A549 (cell line): ENCODE measurements at regions not wholly inside any gene's neighbourhood (a gene's known extent, or its start where the extent isn't known, plus 50 kb on each side); places are given as distances from the start of the nearest gene placed in this dataset.

Experiments used
- ATAC-seq, 2 experiments: fragments of 200-7000 bp in 1 of 2; fragments of >200 bp in 1 of 2; cut with Nextera tagmentation in 1 of 2; cut with Tn5 transposase in 1 of 2; 3 replicates each; pipeline versions ENCODE4 v1.8.0 to v1.9.1; 2018 to 2020; ENCODE audit warnings: mild to moderate bottlenecking in 1 of 2, moderate library complexity in 1 of 2
- CTCF ChIA-PET: fragments of 300-600 bp; sonication (Branson Sonifier 250); formaldehyde crosslinking; extraction: SDS; loops from one replicate; lab custom pipeline; 2021; ENCODE audit warnings: antibody characterized with exemption, inconsistent platforms; lab: Yijun Ruan, JAX
- POLR2A ChIA-PET: fragments of 350-600 bp; formaldehyde crosslinking; extraction: SDS; loops from one replicate; lab custom pipeline; 2021; ENCODE audit warnings: antibody characterized with exemption, inconsistent platforms; lab: Yijun Ruan, JAX
- DNase-seq, 2 experiments: peaks; one replicate each; pipeline versions ENCODE4 v3.0.0 to v3.0.0-alpha.2; 2011 to 2016; ENCODE audit warnings: low read depth in 1 of 2, low spot score in 1 of 2
- FAIRE-seq: peaks from 2 replicates; lab custom pipeline; 2011; peaks lifted over from hg19 to GRCh38; lab: Jason Lieb, UNC
- H3K27ac ChIP-seq, 2 experiments: fragments of >200 bp; sonication (Bioruptor Twin); formaldehyde crosslinking; 3 replicates each; pipeline ENCODE4 v1.5.1; 2016 to 2017
- H3K4me1 ChIP-seq: fragments of >200 bp; sonication (Bioruptor Twin); formaldehyde crosslinking; 3 replicates; pipeline ENCODE4 v1.6.1; 2016
- H3K4me2 ChIP-seq: fragments of >200 bp; sonication (Bioruptor Twin); formaldehyde crosslinking; 3 replicates; pipeline ENCODE4 v1.6.1; 2016
- H3K4me3 ChIP-seq: fragments of >200 bp; sonication (Bioruptor Twin); formaldehyde crosslinking; 3 replicates; pipeline ENCODE4 v1.5.1; 2016
- H3K9me3 ChIP-seq: fragments of >200 bp; sonication (Bioruptor Twin); formaldehyde crosslinking; 3 replicates; pipeline ENCODE4 v1.6.1; 2016
- CBX8 ChIP-seq: fragments of 200-600 bp; sonication (generic); IDR thresholded peaks from 2 replicates; pipeline ENCODE4 v1.6.1; 2016
- CEBPB ChIP-seq, 2 experiments: fragments of >200 bp in 1 of 2; sonication (Bioruptor Twin) in 1 of 2; formaldehyde crosslinking in 1 of 2; IDR thresholded peaks; 2 replicates each; pipeline ENCODE4 v1.6.1; 2012 to 2016
- CHD2 ChIP-seq: fragments of 150-350 bp; IDR thresholded peaks from 2 replicates; pipeline ENCODE4 v1.6.1; 2014; ENCODE audit warnings: low read length; ENCODE audit not compliant: partially characterized antibody
- EHF ChIP-seq: fragments of 250-450 bp; sonication (Bioruptor Pico); IDR thresholded peaks from 2 replicates; pipeline ENCODE4 v1.5.0; 2020; ENCODE audit warnings: mild to moderate bottlenecking
- EHMT2 ChIP-seq: fragments of 200-600 bp; sonication (generic); IDR thresholded peaks from 2 replicates; pipeline ENCODE4 v1.6.1; 2016; ENCODE audit warnings: antibody characterized with exemption, low read depth, mild to moderate bottlenecking, moderate library complexity
- FOSB ChIP-seq: fragments of 250-450 bp; sonication (Bioruptor Pico); IDR thresholded peaks from 2 replicates; pipeline ENCODE4 v1.5.0; 2020; ENCODE audit warnings: mild to moderate bottlenecking, moderate library complexity
- FOSL2 ChIP-seq, 2 experiments: fragments of 450-650 bp in 1 of 2; fragments of >200 bp in 1 of 2; sonication (Bioruptor Twin) in 1 of 2; formaldehyde crosslinking; IDR thresholded peaks; 2 replicates each; pipeline versions ENCODE4 v1.5.0 to v1.6.1; 2016 to 2020; ENCODE audit warnings: mild to moderate bottlenecking in 1 of 2, moderate library complexity in 1 of 2
- GATA3 ChIP-seq: IDR thresholded peaks from 2 replicates; pipeline ENCODE4 v1.6.1; 2012; ENCODE audit warnings: borderline replicate concordance
- HDAC2 ChIP-seq: fragments of 200-600 bp; sonication (generic); IDR thresholded peaks from 2 replicates; pipeline ENCODE4 v1.6.1; 2016
- HES2 ChIP-seq: fragments of >200 bp; sonication (Bioruptor Twin); formaldehyde crosslinking; IDR thresholded peaks from 2 replicates; pipeline ENCODE4 v1.6.1; 2016
- JUN ChIP-seq, 2 experiments: fragments of >200 bp; sonication (Bioruptor Twin); formaldehyde crosslinking; IDR thresholded peaks; 2 replicates in 1 of 2; 3 replicates in 1 of 2; pipeline ENCODE4 v1.6.1; 2016 to 2017
- JUNB ChIP-seq: fragments of >200 bp; sonication (Bioruptor Twin); formaldehyde crosslinking; IDR thresholded peaks from 2 replicates; pipeline ENCODE4 v1.6.1; 2016
- MAFK ChIP-seq: fragments of 450-650 bp; IDR thresholded peaks from 2 replicates; pipeline ENCODE4 v1.6.1; 2014; ENCODE audit not compliant: partially characterized antibody
- MAZ ChIP-seq: fragments of 150-350 bp; IDR thresholded peaks from 2 replicates; pipeline ENCODE4 v1.6.1; 2014; ENCODE audit warnings: antibody characterized with exemption, low read depth, low read length, borderline replicate concordance
- NFE2L2 ChIP-seq: fragments of 150-350 bp; conservative IDR thresholded peaks from 2 replicates; pipeline ENCODE4 v1.6.1; 2014; ENCODE audit warnings: low read length
- NR3C1 ChIP-seq: fragments of >200 bp; sonication (Bioruptor Twin); formaldehyde crosslinking; IDR thresholded peaks from 3 replicates; pipeline ENCODE4 v1.6.1; 2017
- PHF8 ChIP-seq: fragments of 200-600 bp; sonication (generic); IDR thresholded peaks from 2 replicates; pipeline ENCODE4 v1.6.1; 2016; ENCODE audit warnings: low read depth, mild to moderate bottlenecking, antibody characterized with exemption, moderate library complexity, borderline replicate concordance
- POLR2A ChIP-seq: IDR thresholded peaks from 2 replicates; pipeline ENCODE4 v1.6.1; 2012; ENCODE audit warnings: mild to moderate bottlenecking, low read length
- POLR2AphosphoS2 ChIP-seq: conservative IDR thresholded peaks from 2 replicates; pipeline ENCODE4 v1.6.1; 2012; ENCODE audit warnings: low read length, improper control_type of control experiment, inconsistent platforms
- RARB ChIP-seq: fragments of 250-450 bp; sonication (Bioruptor Pico); IDR thresholded peaks from 2 replicates; pipeline ENCODE4 v1.8.0; 2021; ENCODE audit warnings: mild to moderate bottlenecking, moderate library complexity
- RCOR1 ChIP-seq: fragments of 150-350 bp; IDR thresholded peaks from 2 replicates; pipeline ENCODE4 v1.6.1; 2014; ENCODE audit warnings: antibody characterized with exemption, low read length, low read depth
- ZFP36 ChIP-seq: fragments of 450-650 bp; IDR thresholded peaks from 2 replicates; pipeline ENCODE4 v1.6.1; 2014; ENCODE audit warnings: borderline replicate concordance; ENCODE audit not compliant: partially characterized antibody
- ZNF302 ChIP-seq: fragments of 250-450 bp; sonication (Bioruptor Pico); IDR thresholded peaks from 2 replicates; pipeline ENCODE4 v1.9.0; 2021; ENCODE audit warnings: inconsistent platforms, mild to moderate bottlenecking, moderate library complexity
- WGBS: methylation state at CpG from one replicate; pipeline ENCODE4 v1.1.6; 2017; ENCODE audit errors: missing lambda C conversion rate; 5-methylcytosine and 5-hydroxymethylcytosine counted together
- TF ChIP-seq, protein P1 (sequence below): fragments of 250-450 bp; sonication (Bioruptor Pico); IDR thresholded peaks from 2 replicates; pipeline ENCODE4 v1.5.0; 2021; ENCODE audit warnings: mild to moderate bottlenecking, moderate library complexity, borderline replicate concordance
- TF ChIP-seq, protein P2 (sequence below): IDR thresholded peaks from 2 replicates; pipeline ENCODE4 v1.6.1; 2012
- TF ChIP-seq, protein P3 (sequence below): fragments of 150-350 bp; IDR thresholded peaks from 2 replicates; pipeline ENCODE4 v1.6.1; 2014; ENCODE audit warnings: low read depth, mild to moderate bottlenecking, low read length
- TF ChIP-seq, protein P4 (sequence below): fragments of >200 bp; sonication (Bioruptor Twin); formaldehyde crosslinking; IDR thresholded peaks from 3 replicates; pipeline ENCODE4 v1.6.1; 2016
- TF ChIP-seq, protein P5 (sequence below): IDR thresholded peaks from 2 replicates; pipeline ENCODE4 v1.6.1; 2012

DNA sequence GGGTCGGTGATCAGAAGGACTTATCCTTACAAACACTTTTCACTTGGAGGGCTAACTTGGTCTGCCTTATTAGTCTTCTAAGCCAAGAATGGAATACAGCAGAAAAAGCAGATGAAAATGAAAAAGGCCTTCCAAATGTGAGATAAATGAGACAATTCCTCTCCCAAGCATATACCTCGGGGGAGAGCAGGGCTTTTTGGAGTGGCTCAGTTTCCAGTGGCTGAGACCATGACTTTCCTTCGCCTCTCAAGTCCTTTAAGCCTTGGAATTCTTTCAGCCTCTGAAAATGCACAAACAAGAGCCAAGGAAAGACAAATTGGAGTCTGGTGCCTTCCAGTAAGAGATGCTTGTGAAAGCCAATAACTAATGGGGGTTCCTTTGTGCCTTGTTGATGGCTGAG is 130.9 kb downstream of the DTWD1 start:
- ChIA-PET CTCF (no interaction called here), POLR2A (no interaction called here)
- no peak for TF ChIP-seq PHF8
- TF ChIP-seq POLR2AphosphoS2 = no peak
- TF ChIP-seq FOSB (CRISPR knock-in tag) = no peak
- TF ChIP-seq, protein P1, sequence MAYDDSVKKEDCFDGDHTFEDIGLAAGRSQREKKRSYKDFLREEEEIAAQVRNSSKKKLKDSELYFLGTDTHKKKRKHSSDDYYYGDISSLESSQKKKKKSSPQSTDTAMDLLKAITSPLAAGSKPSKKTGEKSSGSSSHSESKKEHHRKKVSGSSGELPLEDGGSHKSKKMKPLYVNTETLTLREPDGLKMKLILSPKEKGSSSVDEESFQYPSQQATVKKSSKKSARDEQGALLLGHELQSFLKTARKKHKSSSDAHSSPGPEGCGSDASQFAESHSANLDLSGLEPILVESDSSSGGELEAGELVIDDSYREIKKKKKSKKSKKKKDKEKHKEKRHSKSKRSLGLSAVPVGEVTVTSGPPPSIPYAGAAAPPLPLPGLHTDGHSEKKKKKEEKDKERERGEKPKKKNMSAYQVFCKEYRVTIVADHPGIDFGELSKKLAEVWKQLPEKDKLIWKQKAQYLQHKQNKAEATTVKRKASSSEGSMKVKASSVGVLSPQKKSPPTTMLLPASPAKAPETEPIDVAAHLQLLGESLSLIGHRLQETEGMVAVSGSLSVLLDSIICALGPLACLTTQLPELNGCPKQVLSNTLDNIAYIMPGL = no peak
- TF ChIP-seq, protein P2, sequence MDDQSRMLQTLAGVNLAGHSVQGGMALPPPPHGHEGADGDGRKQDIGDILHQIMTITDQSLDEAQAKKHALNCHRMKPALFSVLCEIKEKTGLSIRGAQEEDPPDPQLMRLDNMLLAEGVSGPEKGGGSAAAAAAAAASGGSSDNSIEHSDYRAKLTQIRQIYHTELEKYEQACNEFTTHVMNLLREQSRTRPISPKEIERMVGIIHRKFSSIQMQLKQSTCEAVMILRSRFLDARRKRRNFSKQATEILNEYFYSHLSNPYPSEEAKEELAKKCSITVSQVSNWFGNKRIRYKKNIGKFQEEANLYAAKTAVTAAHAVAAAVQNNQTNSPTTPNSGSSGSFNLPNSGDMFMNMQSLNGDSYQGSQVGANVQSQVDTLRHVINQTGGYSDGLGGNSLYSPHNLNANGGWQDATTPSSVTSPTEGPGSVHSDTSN = no peak
- TF ChIP-seq CHD2 = no peak
- TF ChIP-seq ZNF302 (CRISPR knock-in tag) = no peak
- TF ChIP-seq GATA3 = no peak
- TF ChIP-seq ZFP36 = no peak
- TF ChIP-seq EHMT2 = no peak
- no peak for TF ChIP-seq CEBPB (IDR thresholded peaks at IDR 0.05)
- TF ChIP-seq, protein P3, sequence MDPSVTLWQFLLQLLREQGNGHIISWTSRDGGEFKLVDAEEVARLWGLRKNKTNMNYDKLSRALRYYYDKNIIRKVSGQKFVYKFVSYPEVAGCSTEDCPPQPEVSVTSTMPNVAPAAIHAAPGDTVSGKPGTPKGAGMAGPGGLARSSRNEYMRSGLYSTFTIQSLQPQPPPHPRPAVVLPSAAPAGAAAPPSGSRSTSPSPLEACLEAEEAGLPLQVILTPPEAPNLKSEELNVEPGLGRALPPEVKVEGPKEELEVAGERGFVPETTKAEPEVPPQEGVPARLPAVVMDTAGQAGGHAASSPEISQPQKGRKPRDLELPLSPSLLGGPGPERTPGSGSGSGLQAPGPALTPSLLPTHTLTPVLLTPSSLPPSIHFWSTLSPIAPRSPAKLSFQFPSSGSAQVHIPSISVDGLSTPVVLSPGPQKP = no peak
- TF ChIP-seq, protein P4, sequence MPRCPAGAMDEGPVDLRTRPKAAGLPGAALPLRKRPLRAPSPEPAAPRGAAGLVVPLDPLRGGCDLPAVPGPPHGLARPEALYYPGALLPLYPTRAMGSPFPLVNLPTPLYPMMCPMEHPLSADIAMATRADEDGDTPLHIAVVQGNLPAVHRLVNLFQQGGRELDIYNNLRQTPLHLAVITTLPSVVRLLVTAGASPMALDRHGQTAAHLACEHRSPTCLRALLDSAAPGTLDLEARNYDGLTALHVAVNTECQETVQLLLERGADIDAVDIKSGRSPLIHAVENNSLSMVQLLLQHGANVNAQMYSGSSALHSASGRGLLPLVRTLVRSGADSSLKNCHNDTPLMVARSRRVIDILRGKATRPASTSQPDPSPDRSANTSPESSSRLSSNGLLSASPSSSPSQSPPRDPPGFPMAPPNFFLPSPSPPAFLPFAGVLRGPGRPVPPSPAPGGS = no peak
- no peak for TF ChIP-seq EHF (CRISPR knock-in tag)
- no peak for TF ChIP-seq NFE2L2
- no peak for TF ChIP-seq RCOR1
- no peak for TF ChIP-seq FOSL2 (IDR thresholded peaks at IDR 0.05)
- no peak for TF ChIP-seq FOSL2 (CRISPR knock-in tag; IDR thresholded peaks at IDR 0.05)
- TF ChIP-seq HDAC2 = no peak
- TF ChIP-seq NR3C1 = no peak
- no peak for TF ChIP-seq HES2
- no peaks in the 10 kb centered on the region for H3K4me1 ChIP-seq
- no peak for ATAC-seq
- no peak overlapping the region for H3K4me2 ChIP-seq
- no peak overlapping the region for H3K4me3 ChIP-seq
- no peaks in the 10 kb centered on the region for H3K9me3 ChIP-seq
- no peak for FAIRE-seq
- no peak overlapping the region for H3K27ac ChIP-seq
- no peak for DNase-seq
- WGBS = 4% methylated on average over 3 of the region's 3 CpGs

GRCh38 chr15:49752517-49752916 is 131.7 kb downstream of the DTWD1 start:
- Histone ChIP-seq H3K9me3 (no peaks in the 10 kb centered on the region), H3K27ac (no peak overlapping the region), H3K4me2 (no peak overlapping the region), H3K4me1 (no peaks in the 10 kb centered on the region), H3K4me3 (no peak overlapping the region)
- WGBS = 8% methylated on average over 2 of the region's 2 CpGs
- FAIRE-seq (no peak), ATAC-seq (no peak), DNase-seq (no peak)
- ChIA-PET POLR2A (no interaction called here), CTCF (no interaction called here)
- TF ChIP-seq MAFK = peak; percentile 71
- no peak for TF ChIP-seq JUNB
- no peak for TF ChIP-seq JUN (IDR thresholded peaks at IDR 0.05)
- TF ChIP-seq, protein P5, sequence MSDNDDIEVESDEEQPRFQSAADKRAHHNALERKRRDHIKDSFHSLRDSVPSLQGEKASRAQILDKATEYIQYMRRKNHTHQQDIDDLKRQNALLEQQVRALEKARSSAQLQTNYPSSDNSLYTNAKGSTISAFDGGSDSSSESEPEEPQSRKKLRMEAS = no peak
- TF ChIP-seq CBX8 = no peak
- no peak for TF ChIP-seq RARB
- no peak for TF ChIP-seq POLR2A
- no peak for TF ChIP-seq MAZ
- TF ChIP-seq, all 56 proteins: peak for 1
